Esophagus muscularis mucosa (tissue), 4 donors: ENCODE measurements at regions not wholly inside any gene's neighbourhood (a gene's known extent, or its start where the extent isn't known, plus 50 kb on each side); places are given as distances from the start of the nearest gene placed in this dataset.

Source experiments
- DNase-seq: peaks from one replicate; pipeline ENCODE4 v3.0.0-alpha.2; 2017; ENCODE audit errors: extremely low spot score
- H3K27ac ChIP-seq, 4 donors: fragments of 200-600 bp; sonication (generic); replicated peaks in 1 of 4; 1 replicate in 3 of 4; 2 replicates in 1 of 4; pipeline ENCODE4 v1.5.1; 2016 to 2019; ENCODE audit warnings: mild to moderate bottlenecking in 1 of 4
- H3K27me3 ChIP-seq, 4 donors: fragments of 200-600 bp; sonication (generic); one replicate each; pipeline versions ENCODE4 v1.5.1 to v1.6.0; 2016 to 2019
- H3K36me3 ChIP-seq, 4 donors: fragments of 200-600 bp; sonication (generic); one replicate each; pipeline ENCODE4 v1.5.1; 2016 to 2019
- H3K4me1 ChIP-seq, 4 donors: fragments of 200-600 bp; sonication (generic); one replicate each; pipeline ENCODE4 v1.5.1; 2016 to 2019
- H3K4me3 ChIP-seq, 4 donors: fragments of 200-600 bp; sonication (generic); 1 replicate in 2 of 4; 2 replicates in 2 of 4; pipeline ENCODE4 v1.5.1; 2016 to 2019; ENCODE audit warnings: mild to moderate bottlenecking in 4 of 4, moderate library complexity in 1 of 4
- H3K9me3 ChIP-seq, 4 donors: fragments of 200-600 bp; sonication (generic); 1 replicate in 3 of 4; 2 replicates in 1 of 4; pipeline ENCODE4 v1.5.1; 2016 to 2019
- EP300 ChIP-seq: sonication (generic); formaldehyde crosslinking; IDR thresholded peaks from one replicate; pipeline ENCODE4 v1.6.1; 2017; ENCODE audit warnings: antibody characterized with exemption
- POLR2A ChIP-seq: fragments of 450-650 bp; IDR thresholded peaks from one replicate; pipeline ENCODE4 v1.6.1; 2017; ENCODE audit warnings: antibody characterized with exemption, moderate library complexity, mild to moderate bottlenecking, low read depth
- POLR2AphosphoS5 ChIP-seq, 2 donors: sonication (generic); formaldehyde crosslinking; IDR thresholded peaks; one replicate each; pipeline ENCODE4 v1.6.1; 2017; ENCODE audit warnings: antibody characterized with exemption in 2 of 2
- WGBS: methylation state at CpG from one replicate; pipeline ENCODE4 v1.1.5; 2018; 5-methylcytosine and 5-hydroxymethylcytosine counted together
- intact Hi-C: fragments of 100-400 bp; cut with DNase I; formaldehyde crosslinking; loops from one replicate; pipeline ENCODE4 v1.15.1; 2023
- TF ChIP-seq, protein P1 (sequence below), 3 experiments: fragments of 200-600 bp in 2 of 3; fragments of 450-650 bp in 1 of 3; sonication (generic) in 2 of 3; IDR thresholded peaks; one replicate each; pipeline ENCODE4 v1.5.1; 2017 to 2019; ENCODE audit warnings: antibody characterized with exemption in 3 of 3, mild to moderate bottlenecking in 2 of 3, moderate library complexity in 1 of 3

DNA sequence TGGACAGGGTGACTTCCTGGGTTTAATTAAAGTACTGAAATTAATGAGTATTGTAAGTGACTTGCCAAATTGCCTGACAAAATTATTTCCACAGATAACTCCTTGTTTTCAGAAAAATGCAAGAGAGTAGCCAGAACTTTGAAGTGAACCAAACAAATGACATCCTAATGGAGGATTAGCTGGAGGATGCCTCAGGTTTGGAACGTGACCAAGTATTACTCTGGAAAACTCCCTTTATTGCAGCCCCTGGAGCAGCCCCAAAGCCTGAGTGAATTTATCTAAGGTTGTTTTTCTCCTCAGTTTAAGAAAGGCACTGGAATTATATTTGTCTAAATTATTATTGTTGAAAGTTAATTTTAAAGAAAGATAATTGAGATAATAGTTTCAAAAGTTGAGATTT is 343.6 kb upstream of the MTNR1B start:
- Histone ChIP-seq H3K9me3 (no peaks in the 10 kb centered on the region), H3K4me3 (no peak overlapping the region), H3K4me1 (peaks cover 0 to 20% (median 10%) of the 10 kb centered on the region in 4 donors), H3K27me3 (no peaks in the 10 kb centered on the region), H3K36me3 (no peaks in the 10 kb centered on the region), H3K27ac (no peak overlapping the region)
- intact Hi-C loops: no loop called here
- TF ChIP-seq POLR2A (no peak), EP300 (no peak), POLR2AphosphoS5 (IDR thresholded peaks at IDR 0.05) (no peak)
- TF ChIP-seq, protein P1, sequence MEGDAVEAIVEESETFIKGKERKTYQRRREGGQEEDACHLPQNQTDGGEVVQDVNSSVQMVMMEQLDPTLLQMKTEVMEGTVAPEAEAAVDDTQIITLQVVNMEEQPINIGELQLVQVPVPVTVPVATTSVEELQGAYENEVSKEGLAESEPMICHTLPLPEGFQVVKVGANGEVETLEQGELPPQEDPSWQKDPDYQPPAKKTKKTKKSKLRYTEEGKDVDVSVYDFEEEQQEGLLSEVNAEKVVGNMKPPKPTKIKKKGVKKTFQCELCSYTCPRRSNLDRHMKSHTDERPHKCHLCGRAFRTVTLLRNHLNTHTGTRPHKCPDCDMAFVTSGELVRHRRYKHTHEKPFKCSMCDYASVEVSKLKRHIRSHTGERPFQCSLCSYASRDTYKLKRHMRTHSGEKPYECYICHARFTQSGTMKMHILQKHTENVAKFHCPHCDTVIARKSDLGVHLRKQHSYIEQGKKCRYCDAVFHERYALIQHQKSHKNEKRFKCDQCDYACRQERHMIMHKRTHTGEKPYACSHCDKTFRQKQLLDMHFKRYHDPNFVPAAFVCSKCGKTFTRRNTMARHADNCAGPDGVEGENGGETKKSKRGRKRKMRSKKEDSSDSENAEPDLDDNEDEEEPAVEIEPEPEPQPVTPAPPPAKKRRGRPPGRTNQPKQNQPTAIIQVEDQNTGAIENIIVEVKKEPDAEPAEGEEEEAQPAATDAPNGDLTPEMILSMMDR (IDR thresholded peaks at IDR 0.05): no peak
- no peak for DNase-seq
- WGBS: 36% methylated on average over 1 of the region's 1 CpG

DNA sequence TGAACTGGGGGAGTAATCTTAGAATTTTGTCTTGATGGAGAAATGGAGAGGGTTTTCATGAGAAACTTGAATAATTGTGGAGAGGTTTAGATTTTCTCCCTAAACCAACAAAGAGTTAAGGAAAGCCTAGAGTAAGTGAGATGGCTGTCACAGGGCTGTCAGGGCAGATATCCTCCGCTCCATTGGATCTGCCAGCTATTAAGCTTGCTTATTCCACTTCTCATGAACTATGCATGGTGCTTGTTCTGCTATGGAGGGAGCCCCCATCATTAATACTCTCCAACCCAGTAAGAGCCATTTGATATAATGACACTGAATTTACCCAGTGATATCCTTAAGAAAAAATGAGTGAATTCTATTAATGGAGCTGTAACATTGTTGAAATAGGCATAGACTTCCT is 342.8 kb upstream of the MTNR1B start:
- TF ChIP-seq, protein P1 (IDR thresholded peaks at IDR 0.05): no peak
- no peak for TF ChIP-seq EP300
- no peak for TF ChIP-seq POLR2A
- TF ChIP-seq POLR2AphosphoS5 (IDR thresholded peaks at IDR 0.05): no peak
- no peak overlapping the region for H3K4me3 ChIP-seq
- H3K36me3 ChIP-seq: no peaks in the 10 kb centered on the region
- peaks cover 0 to 20% (median 10%) of the 10 kb centered on the region in 4 donors for H3K4me1 ChIP-seq
- H3K27me3 ChIP-seq: no peaks in the 10 kb centered on the region
- 93% methylated on average over 1 of the region's 1 CpG for WGBS
- no peak overlapping the region for H3K27ac ChIP-seq
- DNase-seq: no peak
- intact Hi-C loops: no loop called here
- no peaks in the 10 kb centered on the region for H3K9me3 ChIP-seq

DNA sequence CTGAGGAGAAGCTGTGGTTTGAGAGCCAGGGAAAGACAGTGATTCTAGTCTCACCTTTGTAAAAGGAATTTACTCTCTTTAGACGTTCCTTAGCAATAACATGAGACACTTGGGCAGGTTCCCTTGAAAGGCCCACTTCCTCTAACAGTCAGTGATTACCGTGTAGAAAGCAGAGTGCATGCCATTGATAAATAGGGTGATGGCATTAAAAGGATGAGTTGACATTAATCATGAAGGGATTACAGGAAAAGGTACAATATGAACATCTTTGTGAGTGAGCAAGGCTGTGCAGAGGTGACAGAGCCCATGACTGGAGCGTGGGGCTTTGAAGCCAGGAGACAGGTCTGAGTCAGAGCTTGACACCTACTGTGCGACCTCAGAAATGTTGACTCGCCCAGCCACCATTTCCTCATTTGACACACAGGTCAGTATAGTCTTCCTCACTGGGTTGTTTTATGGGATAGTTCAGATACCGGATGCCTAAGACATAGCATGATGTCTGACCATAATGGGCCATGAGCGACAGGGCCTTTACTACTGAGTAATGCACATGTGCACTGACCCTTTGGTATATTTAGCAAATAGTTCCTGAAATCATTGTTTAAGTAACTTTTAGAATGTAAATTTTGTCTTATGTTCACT is 341.7 kb upstream of the MTNR1B start:
- WGBS: 84% methylated on average over 7 of the region's 7 CpGs
- no peak overlapping the region for H3K27ac ChIP-seq
- intact Hi-C loops: no loop called here
- no peaks in the 10 kb centered on the region for H3K27me3 ChIP-seq
- TF ChIP-seq POLR2A (no peak), POLR2AphosphoS5 (IDR thresholded peaks at IDR 0.05) (no peak), EP300 (no peak)
- TF ChIP-seq, protein P1 (IDR thresholded peaks at IDR 0.05): no peak
- no peak for DNase-seq
- no peaks in the 10 kb centered on the region for H3K9me3 ChIP-seq
- H3K36me3 ChIP-seq: no peaks in the 10 kb centered on the region
- H3K4me1 ChIP-seq: peaks cover 0 to 20% (median 10%) of the 10 kb centered on the region in 4 donors
- no peak overlapping the region for H3K4me3 ChIP-seq

DNA sequence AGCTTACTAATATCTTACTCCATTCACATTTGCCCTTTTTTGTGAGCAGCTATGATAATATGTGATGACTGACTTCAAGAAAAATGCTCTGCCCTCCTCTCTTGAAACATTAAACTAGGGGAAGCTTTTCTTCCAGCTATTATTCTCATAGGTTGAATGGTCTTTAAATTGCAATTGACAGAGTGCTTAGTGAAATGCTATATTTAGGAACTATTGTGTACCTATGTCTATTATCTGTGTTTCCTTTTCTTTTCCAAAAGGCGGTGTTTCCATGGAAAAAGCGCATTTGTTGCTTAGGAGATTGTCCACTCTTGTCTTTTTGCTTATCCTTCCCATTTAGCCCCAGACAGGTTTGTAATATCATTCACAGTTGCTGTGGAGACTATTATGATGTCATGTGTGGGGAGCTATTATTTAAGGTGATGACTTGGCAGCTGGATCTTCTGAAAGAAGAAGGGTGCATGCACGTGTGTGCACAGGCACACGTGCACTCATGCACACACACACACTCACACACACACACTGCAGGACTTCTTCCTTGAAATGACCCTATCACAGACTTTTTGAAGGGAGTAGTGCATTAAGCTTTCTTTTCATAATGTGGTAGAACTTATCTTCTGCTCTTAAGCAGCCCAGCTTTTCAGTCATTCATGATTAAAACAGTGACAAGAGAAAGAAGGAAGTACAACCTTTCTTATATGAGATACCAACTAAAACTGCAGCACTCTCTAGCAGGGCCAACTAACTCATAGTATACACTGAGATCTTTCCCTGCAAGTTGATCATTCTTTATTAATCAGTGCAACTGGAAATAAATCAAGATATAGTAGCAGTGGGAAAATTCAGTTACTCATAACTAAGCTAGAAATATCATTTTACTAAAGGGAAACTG is 340.8 kb upstream of the MTNR1B start:
- Histone ChIP-seq H3K9me3 (no peaks in the 10 kb centered on the region), H3K27ac (no peak overlapping the region), H3K27me3 (no peaks in the 10 kb centered on the region), H3K4me3 (no peak overlapping the region), H3K36me3 (no peaks in the 10 kb centered on the region), H3K4me1 (peaks cover 0 to 20% (median 10%) of the 10 kb centered on the region in 4 donors)
- peak; percentile 42 for DNase-seq
- intact Hi-C loops: no loop called here
- TF ChIP-seq POLR2A (no peak), EP300 (no peak), POLR2AphosphoS5 (IDR thresholded peaks at IDR 0.05) (no peak)
- TF ChIP-seq, protein P1 (IDR thresholded peaks at IDR 0.05): no peak
- 59% methylated on average over 4 of the region's 4 CpGs for WGBS
